HG02938 (cell line): ENCODE measurements at regions not wholly inside any gene's neighbourhood (a gene's known extent, or its start where the extent isn't known, plus 50 kb on each side); places are given as distances from the start of the nearest gene placed in this dataset.

Experiments
- ATAC-seq: cut with Tn5 transposase; IDR thresholded peaks from one replicate; pipeline ENCODE4 v1.9.1; 2021; ENCODE audit warnings: mild to moderate bottlenecking, moderate library complexity; ENCODE audit not compliant: unreplicated experiment

GRCh38 chr20:39109933-39110818 is 148.0 kb downstream of the DHX35 start:
- ATAC-seq = no peak

- ATAC-seq = no peak
Observed at GRCh38 chr20:39108746-39109145, 146.6 kb downstream of the DHX35 start.

- ATAC-seq = no peak
Observed at GRCh38 chr20:39107741-39108140, 145.6 kb downstream of the DHX35 start.

GRCh38 chr20:39106791-39107190 is 144.6 kb downstream of the DHX35 start:
- ATAC-seq = no peak

GRCh38 chr20:39105551-39105950 is 143.4 kb downstream of the DHX35 start:
- ATAC-seq = no peak

GRCh38 chr20:39103732-39104131 is 141.6 kb downstream of the DHX35 start:
- no peak for ATAC-seq

- no peak for ATAC-seq
Observed at GRCh38 chr20:39103305-39103704, 141.2 kb downstream of the DHX35 start.

- no peak for ATAC-seq
Observed at GRCh38 chr20:39101895-39102294, 139.8 kb downstream of the DHX35 start.

- ATAC-seq = no peak
Observed at GRCh38 chr20:39100691-39101090, 138.5 kb downstream of the DHX35 start.

GRCh38 chr20:39097889-39098288 is 135.7 kb downstream of the DHX35 start:
- ATAC-seq = no peak

- ATAC-seq = no peak
Observed at GRCh38 chr20:39095870-39096269, 133.7 kb downstream of the DHX35 start.

- ATAC-seq = no peak
Observed at GRCh38 chr20:39094391-39094790, 132.2 kb downstream of the DHX35 start.

- ATAC-seq = no peak
Observed at GRCh38 chr20:39092733-39093410, 130.7 kb downstream of the DHX35 start.

GRCh38 chr20:39090906-39091305 is 128.8 kb downstream of the DHX35 start:
- no peak for ATAC-seq

- no peak for ATAC-seq
Observed at GRCh38 chr20:39089797-39090196, 127.7 kb downstream of the DHX35 start.
